Smooth muscle cell (in vitro differentiated cells): ENCODE measurements at regions not wholly inside any gene's neighbourhood (a gene's known extent, or its start where the extent isn't known, plus 50 kb on each side); places are given as distances from the start of the nearest gene placed in this dataset.

ENCODE experiments used
- DNase-seq: peaks from one replicate; lab custom pipeline; 2025; ENCODE audit not compliant: unreplicated experiment; lab: John Stamatoyannopoulos, UW
- H2AFZ ChIP-seq: fragments of 200-600 bp; sonication (generic); 2 replicates; pipeline ENCODE4 v1.6.0; 2016; ENCODE audit warnings: antibody characterized with exemption, low read depth, mild to moderate bottlenecking
- H3F3A ChIP-seq: fragments of 200-600 bp; sonication (generic); 2 replicates; pipeline ENCODE4 v1.6.0; 2017; ENCODE audit warnings: antibody characterized with exemption, low read depth
- H3K27ac ChIP-seq: fragments of 200-600 bp; sonication (generic); 2 replicates; pipeline ENCODE4 v1.5.1; 2016; ENCODE audit warnings: low read depth, mild to moderate bottlenecking
- H3K27me3 ChIP-seq: fragments of 200-600 bp; sonication (generic); 2 replicates; pipeline ENCODE4 v1.6.1; 2016; ENCODE audit warnings: low read depth, mild to moderate bottlenecking
- H3K36me3 ChIP-seq: fragments of 200-600 bp; sonication (generic); 2 replicates; pipeline ENCODE4 v1.5.1; 2016; ENCODE audit warnings: low read depth
- H3K4me1 ChIP-seq: fragments of 200-600 bp; sonication (generic); 2 replicates; pipeline ENCODE4 v1.5.1; 2016; ENCODE audit warnings: low read depth
- H3K4me2 ChIP-seq: fragments of 200-600 bp; sonication (generic); 2 replicates; pipeline ENCODE4 v1.6.0; 2016; ENCODE audit warnings: mild to moderate bottlenecking
- H3K4me3 ChIP-seq: fragments of 200-600 bp; sonication (generic); 2 replicates; pipeline ENCODE4 v1.5.1; 2016; ENCODE audit warnings: mild to moderate bottlenecking
- H3K79me2 ChIP-seq: fragments of 200-600 bp; sonication (generic); 2 replicates; pipeline ENCODE4 v1.6.0; 2016; ENCODE audit warnings: low read depth, mild to moderate bottlenecking
- H3K9ac ChIP-seq: fragments of 200-600 bp; sonication (generic); 2 replicates; pipeline ENCODE4 v1.6.0; 2016; ENCODE audit warnings: low read depth
- H3K9me3 ChIP-seq: fragments of 200-600 bp; sonication (generic); replicated peaks from 2 replicates; pipeline ENCODE4 v1.5.1; 2016; ENCODE audit warnings: low read depth
- H4K20me1 ChIP-seq: fragments of 200-600 bp; sonication (generic); 2 replicates; pipeline ENCODE4 v1.6.0; 2016; ENCODE audit warnings: low read depth
- CTCF ChIP-seq: fragments of 200-600 bp; sonication (generic); IDR thresholded peaks from 2 replicates; pipeline ENCODE4 v1.5.1; 2017; ENCODE audit warnings: borderline replicate concordance, mild to moderate bottlenecking, antibody characterized with exemption; ENCODE audit not compliant: insufficient read depth, poor library complexity, severe bottlenecking
- WGBS: methylation state at CpG from one replicate; pipeline ENCODE4 v1.1.7; 2016; ENCODE audit warnings: low lambda C conversion rate; 5-methylcytosine and 5-hydroxymethylcytosine counted together

- 90% methylated on average over 2 of the region's 2 CpGs for WGBS
- Histone ChIP-seq H3K4me3 (no peak overlapping the region), H3K27ac (no peak overlapping the region), H3F3A (no peaks in the 10 kb centered on the region), H3K9me3 (no peaks in the 10 kb centered on the region), H3K27me3 (no peaks in the 10 kb centered on the region), H3K4me2 (no peak overlapping the region), H3K79me2 (no peaks in the 10 kb centered on the region), H3K36me3 (no peaks in the 10 kb centered on the region), H3K4me1 (no peaks in the 10 kb centered on the region), H2AFZ (no peak overlapping the region), H3K9ac (no peak overlapping the region), H4K20me1 (no peaks in the 10 kb centered on the region)
- TF ChIP-seq CTCF = no peak
- DNase-seq = no peak
These were observed 105.8 kb downstream of the ALDH8A1 start for GRCh38 chr6:134844120-134844519.

- TF ChIP-seq CTCF = no peak
- Histone ChIP-seq H3K27me3 (no peaks in the 10 kb centered on the region), H3K9me3 (no peaks in the 10 kb centered on the region), H3K36me3 (no peaks in the 10 kb centered on the region), H2AFZ (no peak overlapping the region), H3K27ac (no peak overlapping the region), H3K79me2 (no peaks in the 10 kb centered on the region), H3F3A (no peaks in the 10 kb centered on the region), H3K9ac (no peak overlapping the region), H3K4me1 (no peaks in the 10 kb centered on the region), H4K20me1 (no peaks in the 10 kb centered on the region), H3K4me3 (no peak overlapping the region), H3K4me2 (no peak overlapping the region)
- 94% methylated on average over 7 of the region's 7 CpGs for WGBS
- no peak for DNase-seq
These were observed 109.6 kb downstream of the ALDH8A1 start for GRCh38 chr6:134840086-134840867.

- Histone ChIP-seq H3K9ac (no peak overlapping the region), H3K27me3 (no peaks in the 10 kb centered on the region), H3K4me2 (no peak overlapping the region), H4K20me1 (no peaks in the 10 kb centered on the region), H3K4me1 (no peaks in the 10 kb centered on the region), H3F3A (no peaks in the 10 kb centered on the region), H3K4me3 (no peak overlapping the region), H3K27ac (no peak overlapping the region), H3K79me2 (no peaks in the 10 kb centered on the region), H3K36me3 (no peaks in the 10 kb centered on the region), H2AFZ (no peak overlapping the region), H3K9me3 (no peaks in the 10 kb centered on the region)
- no peak for TF ChIP-seq CTCF
- no peak for DNase-seq
- WGBS = 93% methylated on average over 2 of the region's 2 CpGs
These were observed 113.9 kb downstream of the ALDH8A1 start for GRCh38 chr6:134835993-134836392.

GRCh38 chr6:134830940-134831339 lies 119.0 kb downstream of the ALDH8A1 start:
- Histone ChIP-seq H3K36me3 (no peaks in the 10 kb centered on the region), H3K27me3 (no peaks in the 10 kb centered on the region), H2AFZ (peak overlapping the region; percentile 9), H3K27ac (no peak overlapping the region), H3K4me2 (no peak overlapping the region), H3K4me1 (no peaks in the 10 kb centered on the region), H3K79me2 (no peaks in the 10 kb centered on the region), H3K9ac (no peak overlapping the region), H3K4me3 (no peak overlapping the region), H4K20me1 (no peaks in the 10 kb centered on the region), H3K9me3 (no peaks in the 10 kb centered on the region), H3F3A (no peaks in the 10 kb centered on the region)
- 89% methylated on average over 2 of the region's 2 CpGs for WGBS
- no peak for DNase-seq
- no peak for TF ChIP-seq CTCF
